HG02610 (cell line): ENCODE measurements at regions not wholly inside any gene's neighbourhood (a gene's known extent, or its start where the extent isn't known, plus 50 kb on each side); places are given as distances from the start of the nearest gene placed in this dataset.

Experiments used
- ATAC-seq: cut with Tn5 transposase; IDR thresholded peaks from one replicate; pipeline ENCODE4 v1.9.1; 2021; ENCODE audit warnings: mild to moderate bottlenecking, moderate library complexity; ENCODE audit not compliant: unreplicated experiment

- ATAC-seq: no peak
Observed at GRCh38 chr10:107834706-107835105, 670.2 kb upstream of the SORCS1 start.

DNA sequence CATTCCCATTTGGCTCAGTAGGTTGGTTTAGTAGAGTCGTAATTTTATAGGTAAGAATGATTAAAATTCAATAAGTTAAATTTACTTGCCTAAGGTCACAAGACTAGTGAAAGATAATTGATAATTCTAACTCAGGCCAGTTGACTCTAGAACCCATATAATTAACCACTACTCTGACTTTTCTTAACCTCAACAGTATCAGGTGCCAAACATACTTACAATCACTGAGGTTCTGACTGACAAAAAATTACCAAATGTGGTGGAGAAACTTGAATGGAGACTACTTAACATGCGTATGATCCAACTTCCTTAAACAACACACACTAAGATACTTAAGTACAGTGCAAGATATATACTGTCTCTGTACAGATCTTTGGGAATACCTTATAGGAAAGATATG, 667.3 kb upstream of the SORCS1 start:
- ATAC-seq: no peak

- ATAC-seq: no peak
Observed at GRCh38 chr10:107829161-107829560, 664.7 kb upstream of the SORCS1 start.

DNA sequence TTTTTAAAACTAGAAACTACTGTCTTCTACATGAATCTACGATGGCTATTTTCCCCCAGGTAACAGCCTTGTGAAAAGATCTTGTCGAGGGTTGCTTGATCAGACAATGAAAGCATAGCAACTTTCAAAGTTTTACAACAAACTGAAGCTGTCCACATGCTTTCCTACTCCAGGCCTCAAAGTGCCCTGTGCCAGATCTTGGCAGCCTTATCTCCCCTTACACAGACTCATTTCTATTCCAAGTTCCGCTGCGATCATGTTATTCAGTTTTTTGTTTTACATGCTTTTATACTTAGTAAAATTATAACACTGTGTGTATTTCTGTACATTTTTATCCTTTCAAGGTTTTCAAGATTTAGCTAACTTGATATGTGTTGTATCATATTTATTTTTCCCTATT, 661.7 kb upstream of the SORCS1 start:
- no peak for ATAC-seq

DNA sequence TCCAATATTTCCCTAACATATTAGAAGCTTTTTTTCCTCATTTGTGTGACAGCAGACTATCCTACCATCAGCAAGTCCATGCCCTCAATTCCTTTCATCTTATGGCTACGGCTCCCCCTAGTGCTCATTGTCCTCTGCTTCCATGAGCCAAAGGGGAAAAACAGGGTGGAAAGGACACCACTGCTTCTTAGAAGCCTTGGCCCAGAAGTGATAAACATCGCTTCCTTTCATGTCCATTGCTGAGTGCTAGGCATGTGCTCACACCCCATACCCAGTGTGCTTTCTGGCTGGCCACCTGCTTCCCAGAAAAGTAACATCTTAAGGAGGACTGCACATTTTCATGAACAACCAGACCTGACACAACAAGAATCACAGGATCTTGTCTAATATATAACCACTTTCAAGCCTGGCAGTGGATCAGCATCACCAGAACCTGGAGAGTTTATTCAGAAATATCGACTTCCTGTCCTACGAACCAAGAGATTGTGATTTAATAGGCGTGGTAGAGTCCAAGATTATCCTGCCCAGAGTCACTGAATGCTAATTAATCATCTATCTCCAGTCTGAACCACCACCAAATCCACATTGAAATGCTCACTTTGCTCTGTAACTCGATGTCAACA, 650.5 kb upstream of the SORCS1 start:
- ATAC-seq: peak; percentile 66

GRCh38 chr10:107813451-107814162, 649.1 kb upstream of the SORCS1 start:
- ATAC-seq: no peak

- ATAC-seq: no peak
Observed at GRCh38 chr10:107809889-107810288, 645.4 kb upstream of the SORCS1 start.

GRCh38 chr10:107807836-107808235, 643.3 kb upstream of the SORCS1 start:
- ATAC-seq: no peak

DNA sequence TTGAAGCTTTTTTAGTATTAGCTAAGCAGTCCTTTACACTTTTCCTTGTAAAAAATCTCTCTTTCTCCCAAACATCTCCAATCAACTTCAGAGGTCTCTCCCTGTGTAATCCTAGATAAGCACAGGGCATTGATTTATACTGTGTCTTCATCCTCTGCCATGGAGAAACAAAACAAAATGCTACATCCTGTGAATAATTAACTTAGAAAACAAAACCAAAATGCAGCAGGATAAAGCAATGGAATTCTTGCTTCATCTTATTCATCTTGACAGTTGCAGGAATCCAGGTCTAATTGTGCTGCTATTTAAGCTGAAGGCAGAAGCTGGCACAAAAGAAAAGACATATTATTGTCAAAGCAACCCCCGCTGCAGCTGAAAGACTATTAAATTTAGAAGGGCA, 641.5 kb upstream of the SORCS1 start:
- ATAC-seq: no peak

- ATAC-seq: no peak
Observed at GRCh38 chr10:107803546-107803945, 639.0 kb upstream of the SORCS1 start.

- no peak for ATAC-seq
Observed at GRCh38 chr10:107800061-107800460, 635.6 kb upstream of the SORCS1 start.

DNA sequence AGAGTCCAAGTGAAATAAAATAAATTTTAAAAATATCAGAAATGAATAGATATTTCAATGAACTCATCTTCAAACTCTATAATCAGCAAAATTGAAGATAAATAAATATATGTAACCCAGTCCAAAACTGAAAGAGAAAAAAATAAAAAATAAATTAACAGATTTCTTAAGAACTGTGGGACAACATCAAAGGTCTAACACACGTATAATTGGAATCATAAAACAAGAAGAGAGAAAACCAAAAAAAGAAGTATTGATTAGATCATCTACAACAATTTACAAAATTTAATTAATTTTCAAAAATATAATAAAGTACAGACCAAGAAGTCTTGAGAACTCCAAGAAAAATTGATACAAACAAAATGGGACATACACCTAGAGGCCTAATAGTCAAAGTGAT, 625.8 kb upstream of the SORCS1 start:
- ATAC-seq: no peak

DNA sequence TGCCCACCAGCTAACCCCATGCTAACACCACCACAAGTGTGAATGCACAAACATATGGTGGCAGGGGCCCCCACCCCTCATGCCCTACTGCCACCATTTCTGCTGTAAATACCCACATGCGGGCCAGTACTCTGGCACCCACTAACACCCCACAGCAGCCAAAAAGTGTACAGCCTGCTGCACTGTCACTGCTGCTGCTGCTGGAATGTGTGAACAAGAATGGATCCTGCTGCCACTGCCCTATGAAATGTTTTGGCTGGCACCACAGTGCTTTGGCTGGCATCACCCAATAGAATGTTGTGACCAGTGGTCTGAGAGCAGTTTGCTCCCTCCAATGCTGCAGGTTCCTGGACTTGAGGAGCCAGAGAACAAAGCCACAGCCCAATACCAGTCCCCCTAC, 606.6 kb upstream of the SORCS1 start:
- no peak for ATAC-seq

DNA sequence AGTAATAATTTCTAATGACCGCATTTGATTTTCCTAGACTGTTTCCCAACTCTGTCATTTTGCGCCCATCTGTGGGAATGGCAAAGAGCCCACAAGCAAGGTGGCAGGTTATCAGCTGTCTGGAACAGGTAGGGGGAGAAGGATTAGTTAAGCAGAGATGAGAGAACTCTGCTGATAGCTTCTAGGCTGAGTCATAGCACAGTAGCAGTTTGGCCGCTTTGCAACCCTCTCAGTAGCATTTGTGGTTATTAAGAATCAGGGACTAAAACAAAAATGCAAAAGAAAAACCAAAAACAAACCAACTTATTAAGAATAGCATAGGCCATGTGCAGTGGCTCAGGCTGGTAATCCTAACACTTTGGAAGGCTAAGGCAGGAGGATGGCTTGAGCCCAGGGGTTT, 602.7 kb upstream of the SORCS1 start:
- ATAC-seq: no peak

DNA sequence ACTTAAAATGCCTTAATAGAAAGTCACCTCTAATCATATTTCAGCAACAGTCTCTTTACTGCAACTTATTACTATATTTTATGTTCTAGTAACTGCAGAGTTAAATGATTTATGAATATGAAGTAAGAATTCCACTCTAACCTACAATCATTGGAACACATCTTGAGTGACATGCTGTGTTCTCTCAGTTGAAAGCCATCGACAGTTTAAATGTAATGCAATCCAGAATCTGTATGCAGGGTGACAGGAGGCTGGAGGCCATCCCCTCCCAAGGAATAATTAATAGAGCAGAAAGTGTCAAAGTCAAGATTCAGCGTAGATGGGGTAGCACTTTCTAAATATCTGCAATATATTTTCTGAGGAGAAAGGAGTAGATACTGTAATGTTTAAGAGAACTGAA, 590.3 kb upstream of the SORCS1 start:
- ATAC-seq: no peak

- ATAC-seq: no peak
Observed at GRCh38 chr10:107749235-107749634, 584.7 kb upstream of the SORCS1 start.

DNA sequence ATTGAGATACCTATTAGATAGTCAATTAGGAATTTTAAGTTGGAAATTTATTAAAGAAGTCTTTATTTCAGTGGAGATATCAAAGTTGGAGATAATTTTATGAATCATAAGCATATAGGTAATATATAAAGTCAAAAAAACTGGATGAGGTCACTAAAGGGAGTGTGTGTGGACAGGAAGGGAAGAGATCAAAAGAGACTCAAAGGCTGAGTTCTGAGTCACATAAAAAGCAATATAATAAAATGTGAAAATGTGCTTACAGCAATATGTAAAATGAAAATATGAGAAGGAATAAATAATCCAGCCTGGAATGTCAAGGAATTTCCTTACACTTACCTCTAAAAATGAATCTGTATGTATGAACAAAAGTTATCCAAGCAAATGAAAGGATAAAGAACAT, 583.3 kb upstream of the SORCS1 start:
- no peak for ATAC-seq

- no peak for ATAC-seq
Observed at GRCh38 chr10:107741971-107742370, 577.5 kb upstream of the SORCS1 start.

DNA sequence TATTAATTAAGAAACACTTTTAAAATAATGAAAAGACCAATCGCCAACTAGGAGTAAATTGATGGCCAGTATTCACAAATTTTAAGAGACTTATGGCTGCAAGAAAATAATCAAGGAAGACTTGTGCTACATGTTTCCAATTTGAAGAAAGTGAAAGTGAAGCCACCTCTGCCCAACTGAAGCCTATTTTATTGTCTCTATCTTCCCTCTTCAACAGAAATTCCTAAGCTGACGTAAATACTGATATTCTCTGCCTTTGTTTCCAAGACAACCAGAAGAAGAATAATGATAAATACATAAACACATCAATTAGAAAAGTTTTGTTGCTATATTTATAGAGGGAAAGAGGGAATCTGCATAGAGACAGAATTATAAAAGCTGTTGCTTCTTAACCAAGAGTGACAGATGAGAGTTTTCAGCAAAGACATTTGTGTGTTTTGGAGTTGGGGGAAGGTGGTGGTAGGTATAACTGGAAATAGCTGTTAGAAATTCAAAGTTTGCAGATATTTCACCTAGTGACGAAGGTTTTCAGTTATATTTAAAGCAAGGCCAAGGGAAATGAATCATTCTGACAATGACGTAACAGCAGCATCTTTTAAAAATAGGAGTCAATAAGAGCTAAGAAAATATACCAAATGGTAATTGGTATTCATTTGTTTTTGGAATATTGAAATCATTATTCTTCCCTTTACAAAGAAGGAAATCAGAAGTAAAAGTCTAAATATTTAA, 576.6 kb upstream of the SORCS1 start:
- no peak for ATAC-seq

- ATAC-seq: no peak
Observed at GRCh38 chr10:107739951-107740350, 575.4 kb upstream of the SORCS1 start.

DNA sequence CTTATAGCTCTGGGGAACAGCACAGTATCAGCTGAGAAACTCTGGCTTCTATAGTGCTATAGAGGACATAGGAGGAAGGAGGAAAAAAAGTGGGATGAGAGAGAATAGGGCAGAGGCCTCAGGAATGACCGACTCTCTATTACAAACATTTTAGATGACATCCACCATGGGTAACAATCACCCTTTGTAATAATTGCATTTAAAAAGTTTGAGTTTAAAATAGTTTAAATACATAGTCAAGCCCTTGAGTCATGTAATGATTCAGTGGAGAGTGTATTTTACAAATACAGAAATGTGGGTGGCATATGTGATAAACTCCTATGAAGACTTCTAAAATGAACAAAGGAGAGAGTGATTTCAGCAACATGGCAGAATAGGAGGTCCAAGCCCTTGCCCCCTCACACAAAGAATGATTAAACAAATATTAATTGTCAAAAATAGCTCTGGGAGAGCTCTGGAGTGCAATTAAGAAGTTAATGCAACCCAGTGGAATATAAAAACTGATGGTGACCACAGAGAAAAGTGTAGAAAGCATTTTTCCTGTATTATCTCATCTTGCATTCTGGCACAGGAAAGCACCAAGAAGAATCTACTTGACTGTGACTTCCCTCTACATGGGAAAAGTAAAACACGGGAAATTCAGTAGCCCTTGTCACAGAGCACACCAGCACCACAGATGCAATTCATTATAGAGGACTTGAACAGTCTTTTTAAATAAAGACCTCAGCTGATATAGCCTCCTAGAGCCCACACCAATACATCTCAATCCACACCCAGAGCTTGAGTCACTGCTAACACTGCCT, 569.0 kb upstream of the SORCS1 start:
- ATAC-seq: no peak
